ENCODE measurements at regions not wholly inside any gene's neighbourhood (a gene's known extent, or its start where the extent isn't known, plus 50 kb on each side); places are given as distances from the start of the nearest gene placed in this dataset.

DNA sequence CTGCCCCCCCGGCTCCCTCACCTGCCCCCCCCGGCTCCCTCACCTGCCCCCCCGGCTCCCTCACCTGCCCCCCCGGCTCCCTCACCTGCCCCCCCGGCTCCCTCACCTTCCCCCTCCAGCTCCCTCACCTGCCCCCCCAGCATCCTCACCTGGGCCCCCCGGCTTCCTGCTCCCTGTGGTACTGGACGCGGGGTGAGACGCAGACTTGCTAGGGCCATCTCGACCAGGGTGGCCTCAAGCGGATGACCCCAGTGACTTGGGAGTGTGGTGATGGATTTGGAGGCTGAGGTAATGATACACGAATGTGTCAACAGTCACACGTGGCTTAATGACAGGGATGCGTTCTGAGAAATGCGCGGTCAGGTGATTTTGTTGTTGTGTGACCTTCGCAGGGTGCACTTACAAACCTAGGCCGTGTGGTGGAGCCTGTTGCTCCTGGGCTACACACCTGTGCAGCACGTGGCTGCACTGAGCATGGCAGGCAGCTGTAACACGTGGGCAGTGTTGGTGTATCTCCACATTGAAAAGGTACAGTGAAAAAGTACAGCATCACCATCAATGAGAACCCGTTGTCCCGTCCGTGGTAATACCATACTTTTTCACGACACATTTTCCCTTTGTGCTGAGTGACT is 197.8 kb downstream of the TEX29 start:
- Mint-ChIP-seq H3K27ac (no peak overlapping the region), H3K27me3 (peaks cover 17% of the 10 kb centered on the region), H3K4me3 (no peak overlapping the region), H3K4me1 (ENCODE audit: low read depth) (no peaks in the 10 kb centered on the region), H3K36me3 (ENCODE audit: low read depth) (no peaks in the 10 kb centered on the region), H3K9me3 (no peaks in the 10 kb centered on the region)
- Histone ChIP-seq H3K4me3 (ENCODE audit: low read length) (no peak overlapping the region), H3K9me3 (ENCODE audit: control insufficient read depth in 1 of 2, insufficient read depth in 1 of 2, low read length in 2 of 2) (peaks cover 0 to 10% of the 10 kb centered on the region in 2 experiments), H3K27me3 (ENCODE audit: control insufficient read depth in 1 of 2, insufficient read depth in 2 of 2, low read length in 2 of 2) (peaks cover 0 to 4% of the 10 kb centered on the region in 2 experiments), H3K36me3 (ENCODE audit: insufficient read depth, low read length) (no peaks in the 10 kb centered on the region), H3K27ac (ENCODE audit: low read depth in 1 of 2, low read length in 2 of 2) (no peak overlapping the region), H3K4me1 (ENCODE audit: insufficient read depth, low read length) (no peaks in the 10 kb centered on the region)
- intact Hi-C loops (cut with DNase I, micrococcal nuclease): no loop called here
- POLR2A ChIA-PET: no interaction called here
- ATAC-seq (ENCODE audit: poor library complexity): no peak
- CTCF ChIA-PET: no interaction called here
- DNase-seq: no peak
- TF ChIP-seq, protein P1, sequence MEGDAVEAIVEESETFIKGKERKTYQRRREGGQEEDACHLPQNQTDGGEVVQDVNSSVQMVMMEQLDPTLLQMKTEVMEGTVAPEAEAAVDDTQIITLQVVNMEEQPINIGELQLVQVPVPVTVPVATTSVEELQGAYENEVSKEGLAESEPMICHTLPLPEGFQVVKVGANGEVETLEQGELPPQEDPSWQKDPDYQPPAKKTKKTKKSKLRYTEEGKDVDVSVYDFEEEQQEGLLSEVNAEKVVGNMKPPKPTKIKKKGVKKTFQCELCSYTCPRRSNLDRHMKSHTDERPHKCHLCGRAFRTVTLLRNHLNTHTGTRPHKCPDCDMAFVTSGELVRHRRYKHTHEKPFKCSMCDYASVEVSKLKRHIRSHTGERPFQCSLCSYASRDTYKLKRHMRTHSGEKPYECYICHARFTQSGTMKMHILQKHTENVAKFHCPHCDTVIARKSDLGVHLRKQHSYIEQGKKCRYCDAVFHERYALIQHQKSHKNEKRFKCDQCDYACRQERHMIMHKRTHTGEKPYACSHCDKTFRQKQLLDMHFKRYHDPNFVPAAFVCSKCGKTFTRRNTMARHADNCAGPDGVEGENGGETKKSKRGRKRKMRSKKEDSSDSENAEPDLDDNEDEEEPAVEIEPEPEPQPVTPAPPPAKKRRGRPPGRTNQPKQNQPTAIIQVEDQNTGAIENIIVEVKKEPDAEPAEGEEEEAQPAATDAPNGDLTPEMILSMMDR (IDR thresholded peaks at IDR 0.05): no peak

DNA sequence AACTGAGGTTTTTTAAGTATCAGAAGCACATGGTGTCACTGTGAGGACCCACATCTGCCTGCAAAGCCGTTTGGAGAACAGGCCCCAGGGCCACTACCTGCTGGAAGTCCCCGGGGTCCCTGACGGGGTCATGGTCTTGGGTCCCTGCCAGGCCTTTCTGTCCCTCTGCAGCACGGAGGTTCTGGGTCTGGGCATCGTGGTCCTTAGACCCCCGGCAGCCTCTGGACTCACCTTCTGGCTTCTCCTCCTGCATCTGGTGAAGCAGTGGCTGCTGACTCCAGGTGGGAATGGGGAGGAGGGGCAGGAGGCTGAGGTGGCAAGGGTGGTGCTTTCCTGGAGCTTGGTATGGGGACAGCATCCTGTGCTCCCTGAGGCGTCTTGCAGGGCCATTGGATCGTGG is 198.6 kb downstream of the TEX29 start:
- no peak for DNase-seq
- H3K27ac ChIP-seq (ENCODE audit: low read depth in 1 of 2, low read length in 2 of 2): no peak overlapping the region
- intact Hi-C loops (cut with DNase I, micrococcal nuclease): no loop called here
- Mint-ChIP-seq H3K27me3 (peaks cover 17% of the 10 kb centered on the region), H3K4me3 (no peak overlapping the region), H3K36me3 (ENCODE audit: low read depth) (no peaks in the 10 kb centered on the region), H3K27ac (no peak overlapping the region), H3K9me3 (no peaks in the 10 kb centered on the region), H3K4me1 (ENCODE audit: low read depth) (no peaks in the 10 kb centered on the region)
- TF ChIP-seq, protein P1 (IDR thresholded peaks at IDR 0.05): no peak
- no peak for ATAC-seq (ENCODE audit: poor library complexity)
- POLR2A ChIA-PET: no interaction called here
- H3K9me3 ChIP-seq (ENCODE audit: control insufficient read depth in 1 of 2, insufficient read depth in 1 of 2, low read length in 2 of 2): peaks cover 0 to 10% of the 10 kb centered on the region in 2 experiments
- no peak overlapping the region for H3K4me3 ChIP-seq (ENCODE audit: low read length)
- CTCF ChIA-PET: no interaction called here
- H3K36me3 ChIP-seq (ENCODE audit: insufficient read depth, low read length): no peaks in the 10 kb centered on the region
- H3K4me1 ChIP-seq (ENCODE audit: insufficient read depth, low read length): no peaks in the 10 kb centered on the region
- peaks cover 0 to 4% of the 10 kb centered on the region in 2 experiments for H3K27me3 ChIP-seq (ENCODE audit: control insufficient read depth in 1 of 2, insufficient read depth in 2 of 2, low read length in 2 of 2)

DNA sequence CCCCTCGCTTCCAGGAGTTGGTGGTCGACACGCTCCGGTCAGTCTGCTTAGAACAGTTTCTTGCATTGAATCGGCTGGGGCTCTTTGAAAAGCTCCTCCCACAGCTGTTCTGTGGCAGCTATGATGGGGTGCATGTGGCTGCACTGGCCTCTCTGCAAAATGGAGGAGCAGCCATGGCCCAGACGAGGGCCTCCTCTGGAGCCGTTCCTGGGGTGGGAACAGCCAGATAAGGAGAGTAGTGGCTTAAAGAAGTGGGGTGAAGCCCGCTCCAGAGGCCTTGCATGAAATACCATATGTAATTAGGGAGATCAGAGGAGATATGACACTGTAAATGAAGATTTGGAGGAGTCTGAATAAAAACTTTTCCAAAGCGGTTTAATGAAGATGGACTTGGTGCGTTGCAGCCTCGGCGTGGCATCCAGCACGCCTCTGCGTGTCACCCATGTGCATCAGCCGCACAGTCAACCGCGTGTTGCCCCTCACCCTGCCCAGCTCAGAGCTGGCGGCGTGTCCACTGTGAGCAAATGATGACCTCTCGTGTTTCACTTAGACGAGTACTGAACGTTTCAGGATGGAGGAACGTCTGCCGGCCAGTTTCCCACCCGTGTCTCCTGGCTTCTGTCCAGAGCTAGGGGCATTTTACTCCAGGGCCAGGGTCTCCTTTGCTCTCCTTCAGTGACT is 199.2 kb downstream of the TEX29 start:
- no peaks in the 10 kb centered on the region for H3K4me1 ChIP-seq (ENCODE audit: insufficient read depth, low read length)
- ChIA-PET CTCF (no interaction called here), POLR2A (no interaction called here)
- TF ChIP-seq, protein P1 (IDR thresholded peaks at IDR 0.05): no peak
- no peak overlapping the region for H3K27ac Mint-ChIP-seq
- no peak overlapping the region for H3K27ac ChIP-seq (ENCODE audit: low read depth in 1 of 2, low read length in 2 of 2)
- no peaks in the 10 kb centered on the region for H3K36me3 Mint-ChIP-seq (ENCODE audit: low read depth)
- no peak overlapping the region for H3K4me3 Mint-ChIP-seq
- no peaks in the 10 kb centered on the region for H3K36me3 ChIP-seq (ENCODE audit: insufficient read depth, low read length)
- H3K27me3 Mint-ChIP-seq: peaks cover 17% of the 10 kb centered on the region
- ATAC-seq (ENCODE audit: poor library complexity) (no peak), DNase-seq (no peak)
- H3K4me3 ChIP-seq (ENCODE audit: low read length): no peak overlapping the region
- peaks cover 0 to 6% of the 10 kb centered on the region in 2 experiments for H3K9me3 ChIP-seq (ENCODE audit: control insufficient read depth in 1 of 2, insufficient read depth in 1 of 2, low read length in 2 of 2)
- intact Hi-C loops (cut with DNase I, micrococcal nuclease): no loop called here
- H3K27me3 ChIP-seq (ENCODE audit: control insufficient read depth in 1 of 2, insufficient read depth in 2 of 2, low read length in 2 of 2): peaks cover 0 to 4% of the 10 kb centered on the region in 2 experiments
- no peaks in the 10 kb centered on the region for H3K4me1 Mint-ChIP-seq (ENCODE audit: low read depth)
- H3K9me3 Mint-ChIP-seq: no peaks in the 10 kb centered on the region

All from CD4-positive, alpha-beta T cell (primary cell).